Frontal cortex (tissue), 3 donors: ENCODE measurements at regions not wholly inside any gene's neighbourhood (a gene's known extent, or its start where the extent isn't known, plus 50 kb on each side); places are given as distances from the start of the nearest gene placed in this dataset.
"Not testable (repeated sequence)": the region's sequence is repeated elsewhere in the genome, so short reads cannot be mapped to it uniquely, and the experiment has no call there.

Experiments used
- DNase-seq, 2 donors: peaks; one replicate each; pipeline ENCODE4 v3.0.0; 2012; ENCODE audit warnings: low spot score in 2 of 2
- FAIRE-seq: peaks from 2 replicates; lab custom pipeline; 2012; peaks lifted over from hg19 to GRCh38; lab: Jason Lieb, UNC
- donor health status: control.
- donor health status: control.
- donor health status: control.

GRCh38 chr10:8616166-8616565, 561.7 kb downstream of the GATA3 start:
- FAIRE-seq (no peak), DNase-seq (no peak)

GRCh38 chr10:8617792-8618191, 563.3 kb downstream of the GATA3 start:
- FAIRE-seq (no peak), DNase-seq (no peak)

- no peak for FAIRE-seq
- DNase-seq = no peak
Measured at GRCh38 chr10:8618834-8619233, 564.3 kb downstream of the GATA3 start.

GRCh38 chr10:8628351-8628750, 573.9 kb downstream of the GATA3 start:
- FAIRE-seq (no peak), DNase-seq (no peak)

DNA sequence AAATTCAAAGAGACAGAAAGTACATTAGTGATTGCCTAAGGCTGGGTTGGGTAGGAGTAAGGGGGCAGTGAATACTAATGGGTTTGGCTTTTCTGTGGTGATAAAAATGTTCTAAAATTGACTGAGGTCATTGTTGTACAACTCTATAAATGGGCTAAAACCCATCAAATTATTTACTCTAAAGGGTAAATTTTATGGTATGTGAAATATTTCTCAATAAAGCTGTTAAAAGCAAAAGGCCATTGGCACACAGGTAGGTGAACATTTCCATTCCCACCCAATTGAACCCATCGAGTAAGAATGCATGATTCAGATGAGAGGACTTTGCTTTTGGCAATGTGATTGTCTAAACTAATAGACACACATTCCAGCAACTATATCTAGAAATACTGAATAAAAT, 579.4 kb downstream of the GATA3 start:
- FAIRE-seq = no peak

DNA sequence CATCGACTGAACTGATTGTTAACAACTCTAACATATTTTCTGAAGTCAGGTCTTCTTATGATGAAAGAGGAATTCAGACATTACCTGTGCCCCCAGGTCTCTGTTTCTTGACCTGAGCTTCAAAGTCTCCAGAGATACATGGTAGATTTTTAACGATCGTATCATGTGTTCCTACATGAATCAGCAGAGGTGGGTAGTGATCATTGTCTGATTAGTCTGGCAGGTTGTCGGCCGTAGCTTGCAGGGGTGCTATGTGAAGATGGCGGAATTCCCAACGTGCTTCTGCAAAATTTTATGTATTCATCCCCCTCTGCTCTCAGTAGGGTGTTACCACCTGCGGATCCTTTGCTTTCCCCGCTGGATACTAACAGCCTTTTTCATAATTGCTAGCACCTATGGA, 581.9 kb downstream of the GATA3 start:
- FAIRE-seq = no peak

More for the DNA sequence above, 579.4 kb downstream of the GATA3 start:
- DNase-seq = no peak

GRCh38 chr10:8637640-8638039, 583.2 kb downstream of the GATA3 start:
- DNase-seq (no peak), FAIRE-seq (no peak)

More for the DNA sequence above, 581.9 kb downstream of the GATA3 start:
- DNase-seq = no peak

DNA sequence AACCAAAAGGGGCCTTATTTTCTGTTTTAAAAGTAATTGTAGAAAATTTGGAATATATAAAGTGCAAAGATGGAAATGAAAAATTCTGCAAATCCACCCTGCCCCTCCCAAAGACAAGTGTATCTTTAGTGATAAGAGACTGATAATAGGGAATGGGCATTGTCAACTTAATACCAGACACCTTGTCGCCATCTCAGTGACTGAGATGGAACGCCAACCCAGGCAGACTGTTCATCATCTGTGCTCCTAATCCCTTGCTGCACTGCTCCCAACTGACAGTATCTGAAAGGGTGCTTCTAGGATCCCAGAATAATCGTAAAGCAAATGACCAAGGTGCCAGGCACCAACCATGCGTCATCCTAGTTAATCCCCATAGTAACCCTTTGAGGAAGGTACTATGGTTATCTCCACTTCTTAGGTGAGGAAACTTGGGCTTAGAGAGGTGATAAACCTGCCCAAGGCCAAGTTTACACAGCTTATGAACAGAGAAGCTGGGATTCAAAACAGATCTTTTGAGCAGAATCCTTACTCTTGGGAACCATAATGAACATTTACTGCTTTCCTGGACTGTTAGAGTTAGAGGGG, 583.7 kb downstream of the GATA3 start:
- FAIRE-seq (no peak), DNase-seq (no peak)

DNA sequence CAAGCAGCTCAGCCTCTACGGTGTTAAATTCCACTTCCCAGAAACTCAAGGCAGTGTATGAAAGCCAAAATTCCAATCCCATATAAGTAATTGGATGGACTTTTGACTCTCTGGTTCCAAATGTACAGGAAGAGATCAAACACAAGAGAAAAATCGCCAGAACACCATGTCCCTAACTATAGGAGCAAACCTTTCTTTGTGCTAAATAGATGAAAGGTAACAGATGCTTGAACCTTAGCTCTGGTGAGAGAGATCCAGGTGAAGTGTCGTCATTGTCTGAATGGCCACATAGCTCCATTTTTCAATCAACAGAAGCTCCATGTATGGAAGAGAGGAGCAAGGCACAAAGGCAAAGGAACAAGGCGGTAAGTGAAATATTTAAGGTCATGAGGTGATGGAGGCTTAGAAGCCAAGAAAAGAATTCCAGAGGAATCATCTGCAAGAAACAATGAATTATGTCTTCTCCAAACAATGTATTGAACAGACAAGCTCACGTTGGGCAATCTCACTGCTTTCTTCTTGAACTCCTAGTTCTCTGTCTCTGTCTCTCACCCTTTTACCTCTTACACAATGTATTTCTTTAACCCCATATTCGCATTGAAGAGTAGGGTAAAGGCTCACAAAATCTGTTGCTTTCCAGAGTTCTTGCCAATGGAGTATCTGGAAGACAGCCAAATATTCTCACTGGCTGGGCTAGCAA, 585.1 kb downstream of the GATA3 start:
- no peak for FAIRE-seq

DNA sequence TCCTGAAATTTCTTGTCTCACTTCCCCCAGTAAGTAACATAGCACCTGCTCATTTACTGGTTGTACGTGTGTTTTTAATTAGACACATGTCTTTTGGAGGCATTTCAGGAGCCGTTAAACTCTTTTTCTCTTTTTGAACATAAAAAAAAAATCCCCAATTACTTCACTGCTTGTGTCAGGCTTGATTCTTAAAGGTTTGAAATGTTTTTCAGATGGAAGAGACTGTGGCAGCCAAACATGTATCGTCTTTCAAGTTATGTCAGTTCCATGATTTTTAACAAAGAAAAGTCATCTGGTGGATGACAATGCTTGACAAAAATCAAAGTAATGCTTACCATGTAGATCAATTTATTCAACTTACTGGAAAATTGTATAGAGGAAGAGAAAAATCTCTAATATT, 585.8 kb downstream of the GATA3 start:
- DNase-seq (no peak), FAIRE-seq (no peak)

More for the DNA sequence above, 585.1 kb downstream of the GATA3 start:
- no peak for DNase-seq

- DNase-seq (no peak), FAIRE-seq (no peak)
Measured at GRCh38 chr10:8640878-8641277, 586.4 kb downstream of the GATA3 start.

DNA sequence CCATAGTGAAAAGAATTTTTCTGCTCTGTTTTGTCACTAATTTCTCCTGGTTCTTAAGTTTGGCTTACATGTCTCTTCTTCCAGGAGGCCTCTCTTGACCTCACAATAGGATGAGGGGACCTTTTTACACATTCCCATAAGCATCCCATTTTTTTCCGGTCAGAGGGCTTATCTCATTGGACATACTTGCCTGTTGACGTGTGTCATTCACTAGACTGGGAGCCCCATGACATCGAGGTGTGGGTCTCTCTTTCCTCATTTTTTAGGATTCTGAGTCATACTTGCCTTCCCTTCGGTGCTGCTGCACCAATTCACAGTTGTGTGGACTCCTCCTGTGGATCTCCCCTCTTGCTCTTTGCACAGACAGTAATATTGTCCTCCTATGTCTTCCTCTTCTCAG, 601.8 kb downstream of the GATA3 start:
- FAIRE-seq (no peak), DNase-seq (no peak)

DNA sequence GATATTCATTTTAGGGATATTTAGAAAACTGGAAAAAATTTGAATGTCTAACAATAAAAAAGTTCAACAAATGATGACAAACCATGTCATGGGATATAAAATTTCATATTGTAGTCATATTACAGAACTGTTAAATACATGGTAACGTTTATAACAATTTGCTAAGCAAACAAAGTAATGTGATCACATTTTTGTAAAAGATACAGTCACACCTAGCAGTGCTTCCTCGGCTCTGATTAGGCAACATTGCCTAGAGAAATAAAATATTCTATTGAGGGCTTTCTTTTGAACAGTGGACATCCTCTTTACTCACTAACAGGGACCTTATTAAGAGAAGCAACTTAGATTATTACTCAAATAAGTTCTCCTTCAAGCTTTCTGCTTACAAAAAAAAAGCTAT, 605.5 kb downstream of the GATA3 start:
- DNase-seq (no peak), FAIRE-seq (no peak)

- FAIRE-seq = no peak
- no peak for DNase-seq
Measured at GRCh38 chr10:8661886-8662285, 607.4 kb downstream of the GATA3 start.

DNA sequence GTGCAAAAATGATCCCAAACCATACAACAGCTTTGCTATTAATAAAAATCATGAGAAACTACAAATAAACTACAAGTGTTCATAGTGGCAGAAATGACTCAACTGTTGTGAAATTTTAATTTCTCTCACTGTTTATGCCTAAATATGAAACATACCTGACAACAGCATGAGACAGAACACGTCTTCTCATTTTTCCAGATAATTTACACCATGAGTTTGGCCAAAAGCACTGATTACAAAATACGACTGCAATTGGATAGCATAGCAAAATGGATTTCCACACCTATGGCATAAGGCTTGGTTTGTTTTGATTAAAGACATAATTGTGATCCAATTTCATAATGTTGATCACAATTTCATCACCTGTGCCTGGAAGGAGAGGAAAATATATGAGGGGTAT, 608.6 kb downstream of the GATA3 start:
- no peak for FAIRE-seq
- DNase-seq = no peak

- DNase-seq (no peak), FAIRE-seq (no peak)
Measured at GRCh38 chr10:8665322-8665721, 610.8 kb downstream of the GATA3 start.

DNA sequence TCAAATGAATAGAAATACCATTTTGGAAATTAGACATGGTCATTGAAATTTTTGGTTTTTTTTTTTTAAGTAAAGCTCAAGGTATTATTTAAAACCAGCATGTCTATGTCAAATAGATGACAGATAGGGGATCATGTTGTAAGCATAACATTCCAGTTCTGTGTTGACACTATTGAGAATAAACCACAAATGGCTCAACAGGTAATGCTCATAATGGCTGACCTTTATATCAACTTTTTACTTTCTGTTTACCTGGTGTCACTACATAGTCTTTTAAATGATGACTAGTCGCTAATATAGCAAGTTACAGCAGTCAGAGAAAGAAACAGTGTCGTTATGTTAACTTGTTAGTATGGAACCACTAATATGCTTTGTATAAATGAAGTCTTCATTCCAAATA, 616.0 kb downstream of the GATA3 start:
- no peak for FAIRE-seq
- DNase-seq = no peak

- FAIRE-seq (no peak), DNase-seq (no peak)
Measured at GRCh38 chr10:8674230-8674629, 619.7 kb downstream of the GATA3 start.

GRCh38 chr10:8677642-8678041, 623.2 kb downstream of the GATA3 start:
- FAIRE-seq (no peak), DNase-seq (no peak)

DNA sequence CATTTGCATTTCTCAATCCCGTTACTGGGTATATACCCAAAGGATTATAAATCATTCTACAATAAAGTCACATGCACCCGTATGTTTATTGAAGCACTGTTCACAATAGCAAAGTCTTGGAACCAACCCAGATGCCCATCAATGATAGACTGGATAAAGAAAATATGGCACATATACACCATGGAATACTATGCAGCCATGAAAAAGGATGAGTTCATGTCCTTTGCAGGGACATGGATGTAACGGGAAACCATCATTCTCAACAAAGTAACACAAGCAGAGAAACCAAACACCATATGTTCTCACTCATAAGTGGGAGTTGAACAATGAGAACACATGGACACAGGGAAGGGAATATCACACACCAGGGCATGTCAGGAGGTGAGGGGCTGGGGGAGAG, 630.4 kb downstream of the GATA3 start:
- DNase-seq, FAIRE-seq: not testable (repeated sequence)

- DNase-seq = no peak
- no peak for FAIRE-seq
Measured at GRCh38 chr10:8688881-8689280, 634.4 kb downstream of the GATA3 start.

DNA sequence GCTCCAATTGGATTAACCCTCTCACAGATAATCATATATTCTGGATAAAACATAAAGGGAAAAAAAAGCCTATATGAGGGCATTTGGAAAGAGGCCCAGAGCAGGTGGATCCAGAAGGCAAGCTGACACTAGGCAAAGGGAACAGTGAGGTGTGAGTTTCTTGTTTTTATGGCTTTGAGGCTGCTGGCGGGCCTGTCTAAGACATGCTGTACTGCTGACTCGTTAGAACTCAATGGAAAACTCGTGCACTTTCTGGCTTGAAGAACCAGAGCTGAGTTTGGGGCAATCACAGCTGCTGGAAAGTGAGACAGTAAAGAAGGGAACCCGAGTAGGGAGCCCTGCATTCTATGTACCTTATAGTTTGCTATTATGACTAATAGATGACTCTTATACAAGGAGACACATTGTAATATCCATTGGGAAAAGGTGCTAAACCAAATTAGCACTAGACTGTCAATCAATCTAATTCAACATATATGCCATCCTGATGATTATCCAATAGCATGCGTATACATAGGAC, 637.1 kb downstream of the GATA3 start:
- FAIRE-seq = no peak

More for the DNA sequence above, 637.1 kb downstream of the GATA3 start:
- no peak for DNase-seq
